ENCODE measurements at regions not wholly inside any gene's neighbourhood (a gene's known extent, or its start where the extent isn't known, plus 50 kb on each side); places are given as distances from the start of the nearest gene placed in this dataset.

- DNase-seq (ENCODE audit: low read depth, low spot score) (no peak), FAIRE-seq (no peak)
- Histone ChIP-seq H3K9ac (ENCODE audit: control insufficient read depth, extremely low read depth, insufficient read depth, low read length) (no peak overlapping the region), H3K36me3 (ENCODE audit: control insufficient read depth in 2 of 2, extremely low read depth in 1 of 2, insufficient read depth in 2 of 2, low read length in 2 of 2) (peaks cover 0 to 10% of the 10 kb centered on the region in 2 experiments), H3K4me1 (ENCODE audit: control insufficient read depth, extremely low read depth, insufficient read depth, low read length) (peaks cover 30% of the 10 kb centered on the region), H2AFZ (ENCODE audit: control insufficient read depth, low read length) (no peak overlapping the region), H3K79me2 (ENCODE audit: control insufficient read depth, insufficient read depth, low read length) (peaks cover 2% of the 10 kb centered on the region), H3K27me3 (ENCODE audit: control insufficient read depth, extremely low read depth, insufficient read depth, low read length) (peaks cover 10% of the 10 kb centered on the region), H4K20me1 (ENCODE audit: control insufficient read depth, extremely low read depth, insufficient read depth, low read length) (no peaks in the 10 kb centered on the region), H3K9me3 (ENCODE audit: control insufficient read depth, low read depth, low read length) (no peaks in the 10 kb centered on the region), H3K4me2 (ENCODE audit: control insufficient read depth, extremely low read depth, insufficient read depth, low read depth, low read length) (peak overlapping the region; percentile 32), H3K4me3 (ENCODE audit: control insufficient read depth in 2 of 3, extremely low read depth in 1 of 3, insufficient read depth in 2 of 3, low read depth in 1 of 3, low read length in 3 of 3) (peak overlapping the region in 2 of 3 experiments; percentile 3 to 20), H3K27ac (ENCODE audit: control insufficient read depth, insufficient read depth, low read length) (no peak overlapping the region), H3K9me1 (ENCODE audit: control insufficient read depth, extremely low read depth, insufficient read depth, low read length) (no peaks in the 10 kb centered on the region)
- dilution Hi-C loops (cut with MboI; ENCODE audit: extremely low pct_ligation_motif_present, low sequenced_read_pairs), result no loop called here
- TF ChIP-seq CTCF (optimal IDR thresholded peaks at IDR 0.05 in 1 of 3, IDR thresholded peaks at IDR 0.05 in 1 of 3, conservative IDR thresholded peaks at IDR 0.05 in 1 of 3; ENCODE audit: extremely low read depth in 1 of 3, insufficient read depth in 2 of 3, low read length in 3 of 3) (no peak), EZH2 (IDR thresholded peaks at IDR 0.05; ENCODE audit: low read length) (no peak)
Observed at GRCh38 chr17:64778240-64779097, 116.4 kb upstream of the SMURF2 start.

- no peak for DNase-seq (ENCODE audit: low read depth, low spot score)
- Histone ChIP-seq H3K36me3 (ENCODE audit: control insufficient read depth in 2 of 2, extremely low read depth in 1 of 2, insufficient read depth in 2 of 2, low read length in 2 of 2) (peaks cover 0 to 9% of the 10 kb centered on the region in 2 experiments), H3K4me1 (ENCODE audit: control insufficient read depth, extremely low read depth, insufficient read depth, low read length) (peaks cover 30% of the 10 kb centered on the region), H3K4me2 (ENCODE audit: control insufficient read depth, extremely low read depth, insufficient read depth, low read depth, low read length) (peak overlapping the region; percentile 32), H2AFZ (ENCODE audit: control insufficient read depth, low read length) (no peak overlapping the region), H3K27me3 (ENCODE audit: control insufficient read depth, extremely low read depth, insufficient read depth, low read length) (peaks cover 10% of the 10 kb centered on the region), H3K79me2 (ENCODE audit: control insufficient read depth, insufficient read depth, low read length) (peaks cover 7% of the 10 kb centered on the region), H3K4me3 (ENCODE audit: control insufficient read depth in 2 of 3, extremely low read depth in 1 of 3, insufficient read depth in 2 of 3, low read depth in 1 of 3, low read length in 3 of 3) (no peak overlapping the region), H4K20me1 (ENCODE audit: control insufficient read depth, extremely low read depth, insufficient read depth, low read length) (no peaks in the 10 kb centered on the region), H3K9me1 (ENCODE audit: control insufficient read depth, extremely low read depth, insufficient read depth, low read length) (no peaks in the 10 kb centered on the region), H3K9me3 (ENCODE audit: control insufficient read depth, low read depth, low read length) (no peaks in the 10 kb centered on the region), H3K27ac (ENCODE audit: control insufficient read depth, insufficient read depth, low read length) (no peak overlapping the region), H3K9ac (ENCODE audit: control insufficient read depth, extremely low read depth, insufficient read depth, low read length) (no peak overlapping the region)
- dilution Hi-C loops (cut with MboI; ENCODE audit: extremely low pct_ligation_motif_present, low sequenced_read_pairs), result no loop called here
- FAIRE-seq, result peak; percentile 48
- TF ChIP-seq EZH2 (IDR thresholded peaks at IDR 0.05; ENCODE audit: low read length) (no peak), CTCF (optimal IDR thresholded peaks at IDR 0.05 in 1 of 3, IDR thresholded peaks at IDR 0.05 in 1 of 3, conservative IDR thresholded peaks at IDR 0.05 in 1 of 3; ENCODE audit: extremely low read depth in 1 of 3, insufficient read depth in 2 of 3, low read length in 3 of 3) (no peak)
Observed at GRCh38 chr17:64777415-64778239, 115.5 kb upstream of the SMURF2 start.

Data from keratinocyte (primary cell).